ENCODE measurements at regions not wholly inside any gene's neighbourhood (a gene's known extent, or its start where the extent isn't known, plus 50 kb on each side); places are given as distances from the start of the nearest gene placed in this dataset.
"Not testable (repeated sequence)": the region's sequence is repeated elsewhere in the genome, so short reads cannot be mapped to it uniquely, and the experiment has no call there.

- peaks cover 4 to 10% (median 5%) of the 10 kb centered on the region in 3 donors for H3K27me3 Mint-ChIP-seq (ENCODE audit: low read depth in 3 of 3)
- Histone ChIP-seq H3K4me3 (replicated peaks in 1 of 3; ENCODE audit: low read depth in 2 of 3, low read length in 3 of 3) (no peak overlapping the region), H3K9me3 (replicated peaks in 1 of 2; ENCODE audit: control insufficient read depth in 1 of 2, insufficient read depth in 1 of 2, low read length in 2 of 2) (no peaks in the 10 kb centered on the region), H3K9ac (ENCODE audit: insufficient read depth, low read length, poor library complexity, severe bottlenecking) (no peak overlapping the region), H3K36me3 (replicated peaks in 1 of 2; ENCODE audit: control insufficient read depth in 1 of 2, insufficient read depth in 2 of 2, low read length in 2 of 2) (no peaks in the 10 kb centered on the region), H3K4me1 (ENCODE audit: control insufficient read depth in 1 of 2, insufficient read depth in 2 of 2, low read length in 2 of 2) (no peaks in the 10 kb centered on the region), H3K4me2 (replicated peaks; ENCODE audit: extremely low read depth, low read length, poor library complexity, severe bottlenecking) (no peak overlapping the region), H3K27me3 (ENCODE audit: control insufficient read depth in 2 of 2, insufficient read depth in 2 of 2, low read length in 2 of 2) (no peaks in the 10 kb centered on the region), H3K79me2 (ENCODE audit: insufficient read depth, low read length) (no peaks in the 10 kb centered on the region), H3K27ac (ENCODE audit: low read depth in 1 of 2, low read length in 2 of 2) (no peak overlapping the region), H2AFZ (ENCODE audit: insufficient read depth, low read depth, low read length, poor library complexity, severe bottlenecking) (no peak overlapping the region), H4K20me1 (ENCODE audit: insufficient read depth, low read length) (no peaks in the 10 kb centered on the region)
- no peaks in the 10 kb centered on the region for H3K36me3 Mint-ChIP-seq
- H3K27ac Mint-ChIP-seq = no peak overlapping the region
- peaks cover 0 to 7% (median 3%) of the 10 kb centered on the region in 7 donors for H3K9me3 Mint-ChIP-seq
- no peaks in the 10 kb centered on the region for H3K4me1 Mint-ChIP-seq
- no peak for TF ChIP-seq CTCF (IDR thresholded peaks at IDR 0.05)
- 100% methylated on average over 2 of the region's 2 CpGs for WGBS (ENCODE audit: insufficient coverage)
- DNase-seq = no peak
- H3K4me3 Mint-ChIP-seq = no peak overlapping the region
- intact Hi-C loops (cut with micrococcal nuclease) = no loop called here
Measured at GRCh38 chr1:181239086-181239485, 150.6 kb downstream of the IER5 start.

GRCh38 chr1:181246320-181246719 is 157.8 kb downstream of the IER5 start:
- H3K4me2 ChIP-seq (replicated peaks; ENCODE audit: extremely low read depth, low read length, poor library complexity, severe bottlenecking); H3K27me3 ChIP-seq (ENCODE audit: control insufficient read depth in 2 of 2, insufficient read depth in 2 of 2, low read length in 2 of 2); DNase-seq; H3K4me3 Mint-ChIP-seq; H4K20me1 ChIP-seq (ENCODE audit: insufficient read depth, low read length); intact Hi-C loops (cut with micrococcal nuclease); H3K4me3 ChIP-seq (replicated peaks in 1 of 3; ENCODE audit: low read depth in 2 of 3, low read length in 3 of 3); H3K27ac ChIP-seq (ENCODE audit: low read depth in 1 of 2, low read length in 2 of 2); H3K4me1 Mint-ChIP-seq; H3K27ac Mint-ChIP-seq; H3K27me3 Mint-ChIP-seq (ENCODE audit: low read depth in 3 of 3); H3K36me3 ChIP-seq (replicated peaks in 1 of 2; ENCODE audit: control insufficient read depth in 1 of 2, insufficient read depth in 2 of 2, low read length in 2 of 2); H2AFZ ChIP-seq (ENCODE audit: insufficient read depth, low read depth, low read length, poor library complexity, severe bottlenecking); H3K4me1 ChIP-seq (ENCODE audit: control insufficient read depth in 1 of 2, insufficient read depth in 2 of 2, low read length in 2 of 2); H3K79me2 ChIP-seq (ENCODE audit: insufficient read depth, low read length); H3K9ac ChIP-seq (ENCODE audit: insufficient read depth, low read length, poor library complexity, severe bottlenecking); H3K36me3 Mint-ChIP-seq: not testable (repeated sequence)
- H3K9me3 Mint-ChIP-seq = peaks cover 9 to 34% (median 16%) of the 10 kb centered on the region in 7 donors
- WGBS (ENCODE audit: insufficient coverage) = 100% methylated on average over 2 of the region's 8 CpGs
- peaks cover 6 to 16% of the 10 kb centered on the region in 2 donors for H3K9me3 ChIP-seq (replicated peaks in 1 of 2; ENCODE audit: control insufficient read depth in 1 of 2, insufficient read depth in 1 of 2, low read length in 2 of 2)

- H4K20me1 ChIP-seq (ENCODE audit: insufficient read depth, low read length); intact Hi-C loops (cut with micrococcal nuclease); H3K9ac ChIP-seq (ENCODE audit: insufficient read depth, low read length, poor library complexity, severe bottlenecking); H3K27ac ChIP-seq (ENCODE audit: low read depth in 1 of 2, low read length in 2 of 2); DNase-seq; H3K27me3 Mint-ChIP-seq (ENCODE audit: low read depth in 3 of 3); H3K4me2 ChIP-seq (replicated peaks; ENCODE audit: extremely low read depth, low read length, poor library complexity, severe bottlenecking); H3K4me3 Mint-ChIP-seq; H3K4me1 Mint-ChIP-seq; H3K27me3 ChIP-seq (ENCODE audit: control insufficient read depth in 2 of 2, insufficient read depth in 2 of 2, low read length in 2 of 2); H3K36me3 Mint-ChIP-seq; H3K36me3 ChIP-seq (replicated peaks in 1 of 2; ENCODE audit: control insufficient read depth in 1 of 2, insufficient read depth in 2 of 2, low read length in 2 of 2); H3K27ac Mint-ChIP-seq; H3K4me3 ChIP-seq (replicated peaks in 1 of 3; ENCODE audit: low read depth in 2 of 3, low read length in 3 of 3); H3K4me1 ChIP-seq (ENCODE audit: control insufficient read depth in 1 of 2, insufficient read depth in 2 of 2, low read length in 2 of 2); H2AFZ ChIP-seq (ENCODE audit: insufficient read depth, low read depth, low read length, poor library complexity, severe bottlenecking); H3K79me2 ChIP-seq (ENCODE audit: insufficient read depth, low read length): not testable (repeated sequence)
- H3K9me3 ChIP-seq (replicated peaks in 1 of 2; ENCODE audit: control insufficient read depth in 1 of 2, insufficient read depth in 1 of 2, low read length in 2 of 2) = peaks cover 6 to 16% of the 10 kb centered on the region in 2 donors
- no CpG with 5 or more reads among the region's 2 CpGs for WGBS (ENCODE audit: insufficient coverage)
- peaks cover 9 to 30% (median 16%) of the 10 kb centered on the region in 7 donors for H3K9me3 Mint-ChIP-seq
Measured at GRCh38 chr1:181248361-181248760, 159.9 kb downstream of the IER5 start.

All from CD14-positive monocyte (primary cell).